OCI-LY7 (cell line): ENCODE measurements at regions not wholly inside any gene's neighbourhood (a gene's known extent, or its start where the extent isn't known, plus 50 kb on each side); places are given as distances from the start of the nearest gene placed in this dataset.

Experiments
- CTCF ChIP-seq: fragments of 200-600 bp; sonication (generic); conservative IDR thresholded peaks from 2 replicates; pipeline ENCODE4 v1.5.1; 2014; ENCODE audit warnings: mild to moderate bottlenecking, antibody characterized with exemption, low read length, moderate library complexity, mixed read lengths
- EZH2phosphoT487 ChIP-seq: fragments of 200-600 bp; sonication (generic); IDR thresholded peaks from 2 replicates; pipeline ENCODE4 v1.6.1; 2018; ENCODE audit warnings: low read depth, borderline replicate concordance, mild to moderate bottlenecking, mixed run types, antibody characterized with exemption, low read length, moderate library complexity, mixed read lengths

- TF ChIP-seq CTCF (no peak), EZH2phosphoT487 (no peak)
Measured at GRCh38 chr6:49118478-49118877, 344.6 kb downstream of the MMUT start.
